ENCODE measurements at regions not wholly inside any gene's neighbourhood (a gene's known extent, or its start where the extent isn't known, plus 50 kb on each side); places are given as distances from the start of the nearest gene placed in this dataset.

GRCh38 chr2:176415937-176416499, 146.8 kb downstream of the MTX2 start:
- intact Hi-C loops (cut with DNase I), result no loop called here
- ATAC-seq (no peak), DNase-seq (no peak)
- H3K4me1 ChIP-seq, result no peaks in the 10 kb centered on the region
- H3K27me3 ChIP-seq, result no peaks in the 10 kb centered on the region
- H3K4me3 ChIP-seq, result no peak overlapping the region
- no peak overlapping the region for H3K27ac ChIP-seq
- H3K9me3 ChIP-seq, result no peaks in the 10 kb centered on the region
- no peak for TF ChIP-seq CTCF (IDR thresholded peaks at IDR 0.05)
- H3K36me3 ChIP-seq, result no peaks in the 10 kb centered on the region

- H3K27ac ChIP-seq, result no peak overlapping the region
- no peak for TF ChIP-seq CTCF (IDR thresholded peaks at IDR 0.05)
- no peaks in the 10 kb centered on the region for H3K4me1 ChIP-seq
- no peaks in the 10 kb centered on the region for H3K36me3 ChIP-seq
- H3K27me3 ChIP-seq, result no peaks in the 10 kb centered on the region
- ATAC-seq (no peak), DNase-seq (no peak)
- H3K9me3 ChIP-seq, result no peaks in the 10 kb centered on the region
- intact Hi-C loops (cut with DNase I), result no loop called here
- H3K4me3 ChIP-seq, result no peak overlapping the region
These were observed 149.5 kb downstream of the MTX2 start for GRCh38 chr2:176418768-176419167.

- H3K4me1 ChIP-seq, result no peaks in the 10 kb centered on the region
- TF ChIP-seq CTCF (IDR thresholded peaks at IDR 0.05), result no peak
- H3K9me3 ChIP-seq, result no peaks in the 10 kb centered on the region
- H3K27ac ChIP-seq, result no peak overlapping the region
- H3K36me3 ChIP-seq, result no peaks in the 10 kb centered on the region
- ATAC-seq, result no peak
- peak in 1 of 4 donors; percentile 2 for DNase-seq
- intact Hi-C loops (cut with DNase I), result no loop called here
- no peaks in the 10 kb centered on the region for H3K27me3 ChIP-seq
- H3K4me3 ChIP-seq, result no peak overlapping the region
These were observed 150.4 kb downstream of the MTX2 start for GRCh38 chr2:176419591-176420071.

- H3K27me3 ChIP-seq, result no peaks in the 10 kb centered on the region
- ATAC-seq (no peak), DNase-seq (no peak)
- no peak overlapping the region for H3K27ac ChIP-seq
- H3K4me1 ChIP-seq, result no peaks in the 10 kb centered on the region
- no peak for TF ChIP-seq CTCF (IDR thresholded peaks at IDR 0.05)
- H3K4me3 ChIP-seq, result no peak overlapping the region
- no peaks in the 10 kb centered on the region for H3K36me3 ChIP-seq
- H3K9me3 ChIP-seq, result no peaks in the 10 kb centered on the region
- intact Hi-C loops (cut with DNase I), result no loop called here
These were observed 152.2 kb downstream of the MTX2 start for GRCh38 chr2:176421297-176422050.

- intact Hi-C loops (cut with DNase I), result no loop called here
- H3K9me3 ChIP-seq, result no peaks in the 10 kb centered on the region
- ATAC-seq (no peak), DNase-seq (no peak)
- H3K4me1 ChIP-seq, result no peaks in the 10 kb centered on the region
- H3K4me3 ChIP-seq, result no peak overlapping the region
- no peaks in the 10 kb centered on the region for H3K27me3 ChIP-seq
- no peaks in the 10 kb centered on the region for H3K36me3 ChIP-seq
- no peak overlapping the region for H3K27ac ChIP-seq
- no peak for TF ChIP-seq CTCF (IDR thresholded peaks at IDR 0.05)
These were observed 154.6 kb downstream of the MTX2 start for GRCh38 chr2:176423819-176424218.

Measured in left lung (tissue), 4 donors.